K562 (cell line): ENCODE measurements at regions not wholly inside any gene's neighbourhood (a gene's known extent, or its start where the extent isn't known, plus 50 kb on each side); places are given as distances from the start of the nearest gene placed in this dataset.

ENCODE experiments used
- ATAC-seq: fragments of 200-7000 bp; cut with Tn5 transposase; 3 replicates; pipeline ENCODE4 v1.9.1; 2020; ENCODE audit warnings: moderate library complexity
- BruUV-seq: library from RNA; stranded (reverse); fragments of 400-500 nt; replicated peaks from 2 replicates; lab custom pipeline; 2021; lab: Mats Ljungman, UMichigan
- CTCF ChIA-PET: fragments of 300-600 bp; formaldehyde crosslinking; extraction: SDS; loops from one replicate; lab custom pipeline; 2021; ENCODE audit warnings: low intra/inter-chr PET ratio; lab: Yijun Ruan, JAX
- POLR2A ChIA-PET: fragments of 300-600, 350-650 bp; sonication (Branson Sonifier 250); formaldehyde crosslinking; extraction: SDS; loops from one replicate; lab custom pipeline; 2021; ENCODE audit warnings: antibody characterized with exemption, inconsistent platforms; lab: Yijun Ruan, JAX
- DNase-seq, 4 experiments: peaks; one replicate each; pipeline versions ENCODE4 v3.0.0 to v3.0.0-alpha.2; 2011 to 2018; ENCODE audit warnings: low spot score in 3 of 4, mixed read lengths in 3 of 4; ENCODE audit errors: extremely low read depth in 1 of 4
- FAIRE-seq: peaks from 2 replicates; lab custom pipeline; 2011; peaks lifted over from hg19 to GRCh38; lab: Jason Lieb, UNC
- H2AFZ ChIP-seq: 2 replicates; pipeline ENCODE4 v1.6.0; 2011; ENCODE audit warnings: low read depth, low read length, control low read depth, inconsistent platforms
- H3K27ac ChIP-seq: fragments of 200-600 bp; 3 replicates; pipeline ENCODE4 v1.8.0; 2011; ENCODE audit warnings: low read depth, mild to moderate bottlenecking, control low read depth, inconsistent platforms, low read length, moderate library complexity, mixed read lengths; ENCODE audit errors: extremely low read depth
- H3K27me3 ChIP-seq, 2 experiments: fragments of 300-600 bp in 1 of 2; 2 replicates in 1 of 2; 3 replicates in 1 of 2; pipeline versions ENCODE4 v1.6.0 to v1.8.0; 2011; ENCODE audit warnings: inconsistent platforms in 2 of 2, low read length in 2 of 2, mild to moderate bottlenecking in 1 of 2, mixed read lengths in 1 of 2, moderate library complexity in 1 of 2; ENCODE audit not compliant: control insufficient read depth in 2 of 2, insufficient read depth in 2 of 2
- H3K36me3 ChIP-seq: fragments of 300-600 bp; 3 replicates; pipeline ENCODE4 v1.8.0; 2011; ENCODE audit warnings: mild to moderate bottlenecking, low read length, inconsistent platforms; ENCODE audit not compliant: control insufficient read depth, insufficient read depth
- H3K4me1 ChIP-seq, 2 experiments: fragments of 200-600 bp in 1 of 2; replicated peaks in 1 of 2; 2 replicates in 1 of 2; 3 replicates in 1 of 2; pipeline versions ENCODE4 v1.5.1 to v1.8.0; 2011; ENCODE audit warnings: inconsistent platforms in 2 of 2, low read length in 2 of 2, mild to moderate bottlenecking in 1 of 2, mixed read lengths in 1 of 2, moderate library complexity in 1 of 2; ENCODE audit not compliant: control insufficient read depth in 2 of 2, insufficient read depth in 2 of 2
- H3K4me2 ChIP-seq: 2 replicates; pipeline ENCODE4 v1.6.1; 2011; ENCODE audit warnings: low read length, control low read depth, inconsistent platforms, mixed read lengths; ENCODE audit not compliant: insufficient read depth
- H3K4me3 ChIP-seq: fragments of 200-600 bp; sonication (generic), shearing (Covaris generic); 2 replicates; pipeline ENCODE4 v1.5.1; 2016; ENCODE audit warnings: control low read depth, inconsistent platforms
- H3K79me2 ChIP-seq: fragments of 200-600 bp; 3 replicates; pipeline ENCODE4 v1.8.0; 2011; ENCODE audit warnings: low read length, inconsistent platforms; ENCODE audit not compliant: control insufficient read depth, insufficient read depth
- H3K9ac ChIP-seq, 2 experiments: 2 replicates each; pipeline versions ENCODE4 v1.6.0 to v1.6.1; 2011; ENCODE audit warnings: low read depth in 2 of 2, low read length in 2 of 2, control low read depth in 1 of 2, inconsistent platforms in 1 of 2, mild to moderate bottlenecking in 1 of 2, mixed read lengths in 1 of 2; ENCODE audit not compliant: insufficient read depth in 1 of 2
- H3K9me1 ChIP-seq: one replicate; pipeline ENCODE4 v1.6.0; 2011; ENCODE audit warnings: inconsistent platforms, mild to moderate bottlenecking, low read length, moderate library complexity; ENCODE audit not compliant: control insufficient read depth, insufficient read depth
- H3K9me3 ChIP-seq: replicated peaks from 2 replicates; pipeline ENCODE4 v1.5.1; 2011; ENCODE audit warnings: low read depth, low read length, inconsistent platforms; ENCODE audit not compliant: control insufficient read depth, insufficient read depth
- H4K20me1 ChIP-seq: replicated peaks from 2 replicates; pipeline ENCODE4 v1.6.1; 2011; ENCODE audit warnings: low read length, inconsistent platforms, mixed read lengths; ENCODE audit not compliant: control insufficient read depth, insufficient read depth
- CCNT2 ChIP-seq: IDR thresholded peaks from 2 replicates; pipeline ENCODE4 v1.6.1; 2011; ENCODE audit warnings: borderline replicate concordance, low read depth, mild to moderate bottlenecking, moderate library complexity, mixed read lengths, low read length; ENCODE audit not compliant: insufficient read length; ENCODE audit errors: extremely low read depth
- CHD4 ChIP-seq: fragments of 200-600 bp; sonication (generic); IDR thresholded peaks from 3 replicates; pipeline ENCODE4 v1.6.1; 2012; ENCODE audit warnings: low read depth, mild to moderate bottlenecking, mixed read lengths, low read length, inconsistent platforms; ENCODE audit not compliant: insufficient read depth, insufficient replicate concordance, poor library complexity, severe bottlenecking
- CREM ChIP-seq: IDR thresholded peaks from 2 replicates; pipeline ENCODE4 v1.6.1; 2014; ENCODE audit warnings: antibody characterized with exemption, low read depth
- CXXC5 ChIP-seq: fragments of 250-450 bp; sonication (Bioruptor Pico); IDR thresholded peaks from 2 replicates; pipeline ENCODE4 v1.8.0; 2022; ENCODE audit warnings: inconsistent platforms, mild to moderate bottlenecking, moderate library complexity
- FOXJ3 ChIP-seq: sonication (generic); formaldehyde crosslinking; IDR thresholded peaks from 2 replicates; pipeline ENCODE4 v1.4.0; 2020; ENCODE audit warnings: mild to moderate bottlenecking, missing genetic modification reagents
- GABPA ChIP-seq: fragments of 200-800 bp; sonication (Bioruptor generic); conservative IDR thresholded peaks from 2 replicates; pipeline ENCODE4 v1.6.1; 2016; ENCODE audit warnings: low read depth, missing genetic modification characterization, missing compliant biosample characterization
- HSF4 ChIP-seq: fragments of 250-450 bp; sonication (Bioruptor Pico); IDR thresholded peaks from 2 replicates; pipeline ENCODE4 v2.1.2; 2022; ENCODE audit warnings: mild to moderate bottlenecking, moderate library complexity, borderline replicate concordance
- MYC ChIP-seq, 2 experiments: fragments of 250-450 bp in 1 of 2; sonication (Bioruptor Pico) in 1 of 2; IDR thresholded peaks; 2 replicates each; pipeline versions ENCODE4 v1.5.1 to v1.6.1; 2012 to 2021; ENCODE audit warnings: low read depth in 2 of 2, borderline replicate concordance in 1 of 2, improper control_type of control experiment in 1 of 2, low read length in 1 of 2, mild to moderate bottlenecking in 1 of 2, moderate library complexity in 1 of 2
- NONO ChIP-seq, 2 experiments: fragments of 200-400 bp in 1 of 2; fragments of 450-650 bp in 1 of 2; formaldehyde crosslinking in 1 of 2; IDR thresholded peaks; 2 replicates each; pipeline ENCODE4 v1.6.1; 2017; ENCODE audit warnings: low read depth in 2 of 2, mild to moderate bottlenecking in 2 of 2, moderate library complexity in 2 of 2, low read length in 1 of 2
- POLR2A ChIP-seq: fragments of 450-650 bp; conservative IDR thresholded peaks from 2 replicates; pipeline ENCODE4 v1.6.1; 2016
- SMC3 ChIP-seq: conservative IDR thresholded peaks from 2 replicates; pipeline ENCODE4 v1.6.1; 2011; ENCODE audit warnings: low read depth, low read length, improper control_type of control experiment; ENCODE audit not compliant: insufficient read depth
- TAF15 ChIP-seq: fragments of 200-400 bp; formaldehyde crosslinking; IDR thresholded peaks from 2 replicates; pipeline ENCODE4 v1.6.1; 2017; ENCODE audit warnings: mild to moderate bottlenecking, low read depth, low read length, moderate library complexity
- TCF7L2 ChIP-seq: fragments of 150-350 bp; IDR thresholded peaks from 2 replicates; pipeline ENCODE4 v1.6.1; 2016; ENCODE audit warnings: low read depth, mild to moderate bottlenecking, low read length, moderate library complexity
- XRCC4 ChIP-seq: IDR thresholded peaks from one replicate; pipeline ENCODE4 v1.6.1; 2011; ENCODE audit not compliant: insufficient read depth, insufficient read length; ENCODE audit errors: extremely low read depth
- WGBS: fragments of 100-300 bp; shearing (Covaris generic); methylation state at CpG from one replicate; pipeline ENCODE4 v1.1.6; 2016; ENCODE audit warnings: low coverage, mixed read lengths; ENCODE audit not compliant: insufficient coverage; ENCODE audit errors: missing lambda C conversion rate; 5-methylcytosine and 5-hydroxymethylcytosine counted together
- in situ Hi-C: fragments of 300-500 bp; cut with MboI; formaldehyde crosslinking; loops from 4 replicates; pipeline ENCODE4 v1.15.0; 2018; ENCODE audit warnings: inconsistent platforms, mixed read lengths
- intact Hi-C: fragments of 100-400 bp; cut with micrococcal nuclease; formaldehyde crosslinking; loops from 2 replicates; pipeline ENCODE4 v1.14.2; 2022
- TF ChIP-seq, protein P1 (sequence below): fragments of 250-450 bp; sonication (Bioruptor Pico); IDR thresholded peaks from 2 replicates; pipeline ENCODE4 v1.8.0; 2022; ENCODE audit warnings: inconsistent platforms
- TF ChIP-seq, protein P2 (sequence below): fragments of 250-450 bp; sonication (Bioruptor Pico); IDR thresholded peaks from 2 replicates; pipeline ENCODE4 v1.4.0; 2020

DNA sequence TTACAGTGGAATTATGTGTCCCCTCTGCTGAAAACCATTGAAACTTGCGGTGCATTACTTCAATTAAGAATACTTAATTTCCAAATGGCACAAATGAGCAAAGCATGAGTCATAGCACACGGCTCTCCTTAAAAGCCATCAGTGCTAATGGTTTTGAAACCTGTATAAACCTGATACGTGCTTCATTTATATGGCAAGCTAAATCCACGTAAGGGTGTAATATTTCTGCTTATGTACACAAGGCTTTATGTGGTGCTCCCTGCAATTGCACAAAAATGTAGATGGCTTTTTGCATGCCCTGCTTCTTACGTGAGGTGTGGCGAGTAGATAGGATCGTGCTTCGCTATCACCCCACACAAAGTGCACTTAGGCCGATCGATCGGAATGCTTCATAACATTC lies 840.9 kb downstream of the GALR1 start:
- CTCF ChIA-PET, result no interaction called here
- 0% methylated on average over 11 of the region's 11 CpGs for WGBS
- Histone ChIP-seq H3K9me1 (no peaks in the 10 kb centered on the region), H2AFZ (no peak overlapping the region), H3K4me2 (no peak overlapping the region), H3K9me3 (no peaks in the 10 kb centered on the region), H4K20me1 (no peaks in the 10 kb centered on the region), H3K79me2 (no peaks in the 10 kb centered on the region), H3K27ac (no peak overlapping the region), H3K9ac (no peak overlapping the region), H3K4me3 (no peak overlapping the region), H3K27me3 (peaks cover 5 to 17% of the 10 kb centered on the region in 2 experiments; a peak in 4 of 5 replicates), H3K36me3 (no peaks in the 10 kb centered on the region), H3K4me1 (no peaks in the 10 kb centered on the region)
- no peak for DNase-seq
- in situ Hi-C loops (no loop called here), intact Hi-C loops (no loop called here)
- ATAC-seq, result no peak
- POLR2A ChIA-PET, result no interaction called here
- BruUV-seq, result no TSS peak
- FAIRE-seq, result no peak
- TF ChIP-seq, protein P1, sequence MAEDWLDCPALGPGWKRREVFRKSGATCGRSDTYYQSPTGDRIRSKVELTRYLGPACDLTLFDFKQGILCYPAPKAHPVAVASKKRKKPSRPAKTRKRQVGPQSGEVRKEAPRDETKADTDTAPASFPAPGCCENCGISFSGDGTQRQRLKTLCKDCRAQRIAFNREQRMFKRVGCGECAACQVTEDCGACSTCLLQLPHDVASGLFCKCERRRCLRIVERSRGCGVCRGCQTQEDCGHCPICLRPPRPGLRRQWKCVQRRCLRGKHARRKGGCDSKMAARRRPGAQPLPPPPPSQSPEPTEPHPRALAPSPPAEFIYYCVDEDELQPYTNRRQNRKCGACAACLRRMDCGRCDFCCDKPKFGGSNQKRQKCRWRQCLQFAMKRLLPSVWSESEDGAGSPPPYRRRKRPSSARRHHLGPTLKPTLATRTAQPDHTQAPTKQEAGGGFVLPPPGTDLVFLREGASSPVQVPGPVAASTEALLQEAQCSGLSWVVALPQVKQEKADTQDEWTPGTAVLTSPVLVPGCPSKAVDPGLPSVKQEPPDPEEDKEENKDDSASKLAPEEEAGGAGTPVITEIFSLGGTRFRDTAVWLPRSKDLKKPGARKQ (CRISPR knock-in tag), result no peak
- no peak for TF ChIP-seq FOXJ3 (CRISPR knock-in tag)
- TF ChIP-seq MYC (IDR thresholded peaks at IDR 0.05; ENCODE audit: low read depth, low read length), result no peak
- no peak for TF ChIP-seq MYC (CRISPR knock-in tag; IDR thresholded peaks at IDR 0.05; ENCODE audit: borderline replicate concordance, low read depth)
- TF ChIP-seq CREM, result no peak
- no peak for TF ChIP-seq XRCC4
- TF ChIP-seq POLR2A, result no peak
- TF ChIP-seq, protein P2, sequence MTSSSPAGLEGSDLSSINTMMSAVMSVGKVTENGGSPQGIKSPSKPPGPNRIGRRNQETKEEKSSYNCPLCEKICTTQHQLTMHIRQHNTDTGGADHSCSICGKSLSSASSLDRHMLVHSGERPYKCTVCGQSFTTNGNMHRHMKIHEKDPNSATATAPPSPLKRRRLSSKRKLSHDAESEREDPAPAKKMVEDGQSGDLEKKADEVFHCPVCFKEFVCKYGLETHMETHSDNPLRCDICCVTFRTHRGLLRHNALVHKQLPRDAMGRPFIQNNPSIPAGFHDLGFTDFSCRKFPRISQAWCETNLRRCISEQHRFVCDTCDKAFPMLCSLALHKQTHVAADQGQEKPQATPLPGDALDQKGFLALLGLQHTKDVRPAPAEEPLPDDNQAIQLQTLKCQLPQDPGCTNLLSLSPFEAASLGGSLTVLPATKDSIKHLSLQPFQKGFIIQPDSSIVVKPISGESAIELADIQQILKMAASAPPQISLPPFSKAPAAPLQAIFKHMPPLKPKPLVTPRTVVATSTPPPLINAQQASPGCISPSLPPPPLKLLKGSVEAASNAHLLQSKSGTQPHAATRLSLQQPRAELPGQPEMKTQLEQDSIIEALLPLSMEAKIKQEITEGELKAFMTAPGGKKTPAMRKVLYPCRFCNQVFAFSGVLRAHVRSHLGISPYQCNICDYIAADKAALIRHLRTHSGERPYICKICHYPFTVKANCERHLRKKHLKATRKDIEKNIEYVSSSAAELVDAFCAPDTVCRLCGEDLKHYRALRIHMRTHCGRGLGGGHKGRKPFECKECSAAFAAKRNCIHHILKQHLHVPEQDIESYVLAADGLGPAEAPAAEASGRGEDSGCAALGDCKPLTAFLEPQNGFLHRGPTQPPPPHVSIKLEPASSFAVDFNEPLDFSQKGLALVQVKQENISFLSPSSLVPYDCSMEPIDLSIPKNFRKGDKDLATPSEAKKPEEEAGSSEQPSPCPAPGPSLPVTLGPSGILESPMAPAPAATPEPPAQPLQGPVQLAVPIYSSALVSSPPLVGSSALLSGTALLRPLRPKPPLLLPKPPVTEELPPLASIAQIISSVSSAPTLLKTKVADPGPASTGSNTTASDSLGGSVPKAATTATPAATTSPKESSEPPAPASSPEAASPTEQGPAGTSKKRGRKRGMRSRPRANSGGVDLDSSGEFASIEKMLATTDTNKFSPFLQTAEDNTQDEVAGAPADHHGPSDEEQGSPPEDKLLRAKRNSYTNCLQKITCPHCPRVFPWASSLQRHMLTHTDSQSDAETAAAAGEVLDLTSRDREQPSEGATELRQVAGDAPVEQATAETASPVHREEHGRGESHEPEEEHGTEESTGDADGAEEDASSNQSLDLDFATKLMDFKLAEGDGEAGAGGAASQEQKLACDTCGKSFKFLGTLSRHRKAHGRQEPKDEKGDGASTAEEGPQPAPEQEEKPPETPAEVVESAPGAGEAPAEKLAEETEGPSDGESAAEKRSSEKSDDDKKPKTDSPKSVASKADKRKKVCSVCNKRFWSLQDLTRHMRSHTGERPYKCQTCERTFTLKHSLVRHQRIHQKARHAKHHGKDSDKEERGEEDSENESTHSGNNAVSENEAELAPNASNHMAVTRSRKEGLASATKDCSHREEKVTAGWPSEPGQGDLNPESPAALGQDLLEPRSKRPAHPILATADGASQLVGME (CRISPR knock-in tag), result no peak
- TF ChIP-seq TAF15, result no peak
- no peak for TF ChIP-seq CHD4
- TF ChIP-seq CXXC5 (CRISPR knock-in tag), result no peak
- no peak for TF ChIP-seq SMC3
- no peak for TF ChIP-seq HSF4 (CRISPR knock-in tag)
- TF ChIP-seq TCF7L2, result no peak
- TF ChIP-seq NONO (IDR thresholded peaks at IDR 0.05; ENCODE audit: low read depth in 2 of 2, low read length in 1 of 2), result no peak
- no peak for TF ChIP-seq GABPA
- no peak for TF ChIP-seq CCNT2
